Loucy (cell line): ENCODE measurements at regions not wholly inside any gene's neighbourhood (a gene's known extent, or its start where the extent isn't known, plus 50 kb on each side); places are given as distances from the start of the nearest gene placed in this dataset.

Experiments
- CTCF ChIP-seq: fragments of 200-600 bp; sonication (generic); conservative IDR thresholded peaks from 2 replicates; pipeline ENCODE4 v1.5.1; 2014; ENCODE audit warnings: mild to moderate bottlenecking, antibody characterized with exemption, low read length
- EZH2phosphoT487 ChIP-seq: fragments of 200-600 bp; IDR thresholded peaks from 2 replicates; pipeline ENCODE4 v1.6.1; 2018; ENCODE audit warnings: antibody characterized with exemption, mild to moderate bottlenecking, moderate library complexity, borderline replicate concordance

GRCh38 chr12:127214186-127214585, 1052.8 kb upstream of the TMEM132C start:
- TF ChIP-seq CTCF: no peak
- TF ChIP-seq EZH2phosphoT487: no peak
